Lower leg skin (tissue), 4 donors: ENCODE measurements at regions not wholly inside any gene's neighbourhood (a gene's known extent, or its start where the extent isn't known, plus 50 kb on each side); places are given as distances from the start of the nearest gene placed in this dataset.
"Not testable (repeated sequence)": the region's sequence is repeated elsewhere in the genome, so short reads cannot be mapped to it uniquely, and the experiment has no call there.

Source experiments
- DNase-seq, 2 donors: peaks; one replicate each; pipeline ENCODE4 v3.0.0-alpha.2; 2019; ENCODE audit warnings: low spot score in 2 of 2
- H3K4me3 ChIP-seq: fragments of 200-600 bp; sonication (generic); 2 replicates; pipeline ENCODE4 v1.5.1; 2017; ENCODE audit warnings: mild to moderate bottlenecking, low read depth; ENCODE audit not compliant: poor library complexity, severe bottlenecking
- POLR2A ChIP-seq, 2 donors: fragments of 450-650 bp; IDR thresholded peaks; one replicate each; pipeline ENCODE4 v1.6.1; 2016 to 2017; ENCODE audit warnings: antibody characterized with exemption in 2 of 2, mild to moderate bottlenecking in 1 of 2, moderate library complexity in 1 of 2
- WGBS, 2 donors: methylation state at CpG; one replicate each; pipeline ENCODE4 v1.1.5; 2018; 5-methylcytosine and 5-hydroxymethylcytosine counted together
- intact Hi-C: fragments of 100-400 bp; cut with DNase I; formaldehyde crosslinking; loops from one replicate; pipeline ENCODE4 v1.15.0; 2023; ENCODE audit warnings: low total_unique reads
- TF ChIP-seq, protein P1 (sequence below), 3 donors: fragments of 450-650 bp; IDR thresholded peaks; one replicate each; pipeline ENCODE4 v1.5.1; 2016; ENCODE audit warnings: antibody characterized with exemption in 3 of 3, mild to moderate bottlenecking in 3 of 3, moderate library complexity in 2 of 3

- intact Hi-C loops: no loop called here
- no peak overlapping the region for H3K4me3 ChIP-seq
- 0 to 60% methylated on average over 1 of the region's 1 CpG for WGBS, 2 donors
- TF ChIP-seq POLR2A (IDR thresholded peaks at IDR 0.05): no peak
- TF ChIP-seq, protein P1, sequence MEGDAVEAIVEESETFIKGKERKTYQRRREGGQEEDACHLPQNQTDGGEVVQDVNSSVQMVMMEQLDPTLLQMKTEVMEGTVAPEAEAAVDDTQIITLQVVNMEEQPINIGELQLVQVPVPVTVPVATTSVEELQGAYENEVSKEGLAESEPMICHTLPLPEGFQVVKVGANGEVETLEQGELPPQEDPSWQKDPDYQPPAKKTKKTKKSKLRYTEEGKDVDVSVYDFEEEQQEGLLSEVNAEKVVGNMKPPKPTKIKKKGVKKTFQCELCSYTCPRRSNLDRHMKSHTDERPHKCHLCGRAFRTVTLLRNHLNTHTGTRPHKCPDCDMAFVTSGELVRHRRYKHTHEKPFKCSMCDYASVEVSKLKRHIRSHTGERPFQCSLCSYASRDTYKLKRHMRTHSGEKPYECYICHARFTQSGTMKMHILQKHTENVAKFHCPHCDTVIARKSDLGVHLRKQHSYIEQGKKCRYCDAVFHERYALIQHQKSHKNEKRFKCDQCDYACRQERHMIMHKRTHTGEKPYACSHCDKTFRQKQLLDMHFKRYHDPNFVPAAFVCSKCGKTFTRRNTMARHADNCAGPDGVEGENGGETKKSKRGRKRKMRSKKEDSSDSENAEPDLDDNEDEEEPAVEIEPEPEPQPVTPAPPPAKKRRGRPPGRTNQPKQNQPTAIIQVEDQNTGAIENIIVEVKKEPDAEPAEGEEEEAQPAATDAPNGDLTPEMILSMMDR (IDR thresholded peaks at IDR 0.05): no peak
- DNase-seq: no peak
Measured at GRCh38 chr5:163260961-163261360, 176.4 kb upstream of the CCNG1 start.

DNA sequence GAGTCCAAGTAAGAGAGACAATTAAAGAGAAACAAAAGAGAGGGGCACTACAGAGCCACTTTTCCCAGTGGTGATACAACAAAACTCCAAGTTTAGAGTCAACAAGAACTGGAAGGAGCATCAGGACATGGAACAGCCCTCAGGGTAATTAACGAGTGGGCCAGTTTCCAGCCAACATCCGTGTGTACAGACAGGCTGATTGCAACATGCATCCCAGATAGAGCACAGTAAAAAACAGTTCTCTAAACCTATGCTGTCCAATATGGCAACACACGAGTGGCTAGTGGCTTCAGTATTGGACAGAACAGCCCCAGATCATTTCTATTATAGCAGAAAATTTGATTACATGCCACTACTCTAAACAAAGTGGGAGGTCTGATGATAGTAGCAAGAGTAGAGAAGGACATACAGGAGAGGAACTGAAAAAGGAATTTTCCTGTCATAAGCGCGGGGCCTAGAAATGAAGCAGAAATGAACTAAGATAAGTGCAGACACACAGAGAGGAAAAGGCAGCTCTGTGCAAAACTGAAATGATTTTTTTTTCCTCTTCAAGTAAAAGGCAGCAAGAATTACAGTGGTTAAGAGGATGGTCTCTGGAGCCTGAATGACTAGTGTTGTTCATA is 175.6 kb upstream of the CCNG1 start:
- 57 to 59% methylated on average over 5 of the region's 5 CpGs for WGBS, 2 donors
- H3K4me3 ChIP-seq: no peak overlapping the region
- intact Hi-C loops: no loop called here
- TF ChIP-seq, protein P1 (IDR thresholded peaks at IDR 0.05): no peak
- TF ChIP-seq POLR2A (IDR thresholded peaks at IDR 0.05): no peak
- DNase-seq: no peak

- WGBS, 2 donors: 89 to 94% methylated on average over 5 of the region's 5 CpGs
- H3K4me3 ChIP-seq, intact Hi-C loops, DNase-seq: not testable (repeated sequence)
Measured at GRCh38 chr5:163266249-163266648, 171.1 kb upstream of the CCNG1 start.

GRCh38 chr5:163269624-163270023 is 167.8 kb upstream of the CCNG1 start:
- TF ChIP-seq, protein P1 (IDR thresholded peaks at IDR 0.05): no peak
- no peak for TF ChIP-seq POLR2A (IDR thresholded peaks at IDR 0.05)
- H3K4me3 ChIP-seq: no peak overlapping the region
- intact Hi-C loops: no loop called here
- DNase-seq: no peak

DNA sequence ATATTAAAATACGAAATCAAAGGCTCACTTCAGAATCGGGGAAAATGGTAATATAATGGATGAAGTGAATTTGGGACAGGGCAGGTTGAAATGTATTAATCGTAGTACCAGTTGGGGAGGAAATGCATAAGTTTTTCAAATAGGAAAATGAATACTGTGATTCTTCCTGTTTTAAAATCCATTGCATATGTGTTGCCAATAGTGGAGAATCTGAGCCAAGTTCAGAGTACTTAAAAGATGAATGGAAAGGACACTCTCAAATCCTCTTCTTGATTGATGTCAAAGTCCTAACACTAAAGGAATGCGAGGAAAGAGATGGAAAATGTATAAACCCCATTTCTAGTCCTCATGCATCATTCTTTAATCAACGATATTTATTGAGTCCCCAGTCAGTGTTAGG is 160.9 kb upstream of the CCNG1 start:
- intact Hi-C loops: loop anchor here (5.0 kb wide), 1 partner anchor 926 kb away; no protein-coding TSS in a partner anchor
- no peak for DNase-seq
- no peak for TF ChIP-seq POLR2A (IDR thresholded peaks at IDR 0.05)
- TF ChIP-seq, protein P1 (IDR thresholded peaks at IDR 0.05): no peak
- no peak overlapping the region for H3K4me3 ChIP-seq
- 57 to 62% methylated on average over 5 of the region's 5 CpGs for WGBS, 2 donors

DNA sequence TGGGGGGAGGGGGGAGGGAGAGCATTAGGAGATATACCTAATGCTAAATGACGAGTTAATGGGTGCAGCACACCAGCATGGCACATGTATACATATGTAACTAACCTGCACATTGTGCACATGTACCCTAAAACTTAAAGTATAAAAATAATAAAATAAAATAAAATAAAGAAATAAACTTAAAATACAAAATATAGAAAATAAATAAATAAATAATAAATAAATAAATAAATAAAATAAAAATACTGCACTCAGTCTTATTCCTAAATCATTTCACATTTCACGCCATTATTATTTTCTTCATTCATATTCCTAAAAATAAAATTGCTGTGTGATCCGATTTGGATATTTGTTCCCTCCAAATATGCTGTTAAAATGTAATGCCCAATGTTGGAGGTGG is 156.5 kb upstream of the CCNG1 start:
- WGBS, 2 donors: 1 to 44% methylated on average over 3 of the region's 3 CpGs
- intact Hi-C loops, H3K4me3 ChIP-seq, DNase-seq: not testable (repeated sequence)

GRCh38 chr5:163281512-163281911 is 155.9 kb upstream of the CCNG1 start:
- no peak for DNase-seq
- intact Hi-C loops: no loop called here
- TF ChIP-seq, protein P1 (IDR thresholded peaks at IDR 0.05): no peak
- no peak overlapping the region for H3K4me3 ChIP-seq
- WGBS, 2 donors: 92 to 97% methylated on average over 1 of the region's 1 CpG
